HG03139 (cell line): ENCODE measurements at regions not wholly inside any gene's neighbourhood (a gene's known extent, or its start where the extent isn't known, plus 50 kb on each side); places are given as distances from the start of the nearest gene placed in this dataset.
"Not testable (repeated sequence)": the region's sequence is repeated elsewhere in the genome, so short reads cannot be mapped to it uniquely, and the experiment has no call there.

Experiments
- ATAC-seq: cut with Tn5 transposase; IDR thresholded peaks from one replicate; pipeline ENCODE4 v1.9.1; 2021; ENCODE audit not compliant: unreplicated experiment

- no peak for ATAC-seq
Observed at GRCh38 chr6:8982668-8983067, 547.3 kb upstream of the SLC35B3 start.

- ATAC-seq, result no peak
Observed at GRCh38 chr6:8973395-8973794, 538.0 kb upstream of the SLC35B3 start.

DNA sequence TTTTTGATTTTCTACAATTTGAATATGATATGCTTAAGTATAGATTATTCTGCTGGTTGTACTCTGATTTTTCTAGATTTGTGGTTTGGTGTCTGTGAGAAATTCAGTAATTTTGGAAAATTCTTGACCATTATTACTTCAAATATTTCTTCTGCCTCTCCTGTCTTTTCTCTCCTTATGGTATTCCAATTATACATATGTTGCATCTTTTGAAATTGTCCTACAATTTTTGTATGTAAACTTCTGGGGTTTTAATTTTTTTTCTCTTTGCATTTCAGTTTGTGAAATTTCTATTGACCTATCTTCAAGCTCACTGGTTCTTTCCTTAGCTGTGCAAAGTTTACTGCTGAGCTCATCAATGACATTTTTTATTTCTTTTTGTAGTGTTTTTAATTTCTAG, 534.4 kb upstream of the SLC35B3 start:
- ATAC-seq, result no peak

DNA sequence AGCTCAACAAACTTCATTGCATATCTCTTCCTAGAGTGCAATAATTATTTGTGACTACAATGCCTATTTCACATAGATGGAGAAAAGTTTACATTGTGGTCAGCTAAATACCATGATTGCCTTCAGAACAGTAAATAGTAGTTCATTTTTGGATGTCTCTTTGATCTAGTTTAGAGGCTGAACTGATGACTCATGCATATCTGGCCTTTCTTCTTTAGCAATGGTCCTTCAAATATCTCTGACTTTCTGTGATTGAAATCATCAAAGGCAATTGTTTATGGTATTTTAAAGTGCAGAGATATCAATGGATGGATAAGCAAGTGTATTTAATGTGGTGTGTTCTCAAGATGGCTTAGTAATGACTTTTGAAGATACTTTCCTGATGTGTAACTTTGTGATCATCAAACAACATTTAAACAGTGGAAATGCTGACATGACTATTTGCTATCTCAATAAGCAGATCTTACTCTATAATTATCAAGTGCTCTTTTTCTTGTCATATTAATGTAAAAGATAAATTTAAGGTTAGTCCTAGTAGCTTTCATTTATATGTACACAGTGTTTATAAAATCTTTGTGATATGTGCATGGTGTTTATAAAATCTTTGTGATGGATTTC, 523.7 kb upstream of the SLC35B3 start:
- ATAC-seq, result no peak

GRCh38 chr6:8953310-8953709, 518.0 kb upstream of the SLC35B3 start:
- no peak for ATAC-seq

GRCh38 chr6:8948733-8949132, 513.4 kb upstream of the SLC35B3 start:
- ATAC-seq, result no peak

GRCh38 chr6:8947900-8948299, 512.6 kb upstream of the SLC35B3 start:
- no peak for ATAC-seq

GRCh38 chr6:8944548-8944947, 509.2 kb upstream of the SLC35B3 start:
- no peak for ATAC-seq

DNA sequence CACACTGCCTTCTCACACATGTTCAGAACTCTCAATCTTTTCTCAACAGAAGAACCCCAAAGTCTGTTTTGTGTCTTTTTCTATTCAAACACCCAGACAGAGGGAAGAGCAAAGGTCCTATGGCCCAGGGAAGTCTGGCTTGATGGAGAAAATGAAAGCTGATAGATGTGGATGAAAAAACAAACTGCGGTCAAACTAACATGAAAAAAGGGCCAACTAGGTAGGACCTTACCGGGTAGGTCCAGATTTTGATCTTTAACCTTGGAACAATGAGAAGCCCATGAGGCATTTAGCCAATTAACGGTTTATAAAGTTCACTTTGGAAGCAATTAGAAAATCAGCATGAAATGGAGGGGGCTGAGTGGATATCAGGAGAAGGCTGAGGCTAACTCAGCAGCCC, 507.7 kb upstream of the SLC35B3 start:
- ATAC-seq, result no peak

GRCh38 chr6:8941577-8941976, 506.2 kb upstream of the SLC35B3 start:
- no peak for ATAC-seq

GRCh38 chr6:8940356-8940755, 505.0 kb upstream of the SLC35B3 start:
- no peak for ATAC-seq

- no peak for ATAC-seq
Observed at GRCh38 chr6:8939615-8940014, 504.3 kb upstream of the SLC35B3 start.

DNA sequence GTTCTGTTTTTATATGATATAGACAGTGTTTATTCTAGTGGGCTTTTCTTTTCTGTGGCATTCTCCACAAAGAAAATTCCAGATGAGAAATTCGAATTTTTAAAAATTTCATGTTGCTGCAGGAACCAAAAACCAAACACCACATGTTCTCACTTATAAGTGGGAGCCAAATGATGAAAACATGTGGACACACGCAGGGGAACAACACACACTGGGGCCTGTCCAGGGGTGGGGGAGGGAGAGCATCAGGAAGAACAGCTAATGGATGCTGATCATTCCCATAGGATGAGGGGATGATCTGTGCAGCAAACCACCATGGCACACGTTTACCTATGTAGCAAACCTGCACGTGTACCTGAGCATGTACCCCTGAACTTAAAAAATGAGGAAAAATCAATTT, 499.0 kb upstream of the SLC35B3 start:
- ATAC-seq, result no peak

DNA sequence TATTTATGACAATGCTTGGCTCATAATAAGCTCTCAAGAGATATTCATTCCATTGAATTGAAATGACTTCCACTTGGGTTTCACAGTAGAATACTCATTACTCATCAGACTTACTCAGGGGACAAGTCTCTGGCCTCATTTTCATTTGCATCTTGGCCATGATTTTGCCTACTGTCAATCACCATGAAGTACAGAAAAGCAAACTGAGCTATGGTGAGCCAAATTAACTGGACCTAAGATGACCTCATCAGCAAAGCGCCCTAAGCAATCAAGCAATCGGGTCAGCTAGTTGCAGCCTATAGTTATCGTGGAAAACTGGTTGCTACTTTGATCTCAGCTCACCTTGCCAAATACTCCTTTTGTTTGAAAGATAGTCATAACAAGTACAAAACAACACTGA, 494.7 kb upstream of the SLC35B3 start:
- ATAC-seq, result no peak

DNA sequence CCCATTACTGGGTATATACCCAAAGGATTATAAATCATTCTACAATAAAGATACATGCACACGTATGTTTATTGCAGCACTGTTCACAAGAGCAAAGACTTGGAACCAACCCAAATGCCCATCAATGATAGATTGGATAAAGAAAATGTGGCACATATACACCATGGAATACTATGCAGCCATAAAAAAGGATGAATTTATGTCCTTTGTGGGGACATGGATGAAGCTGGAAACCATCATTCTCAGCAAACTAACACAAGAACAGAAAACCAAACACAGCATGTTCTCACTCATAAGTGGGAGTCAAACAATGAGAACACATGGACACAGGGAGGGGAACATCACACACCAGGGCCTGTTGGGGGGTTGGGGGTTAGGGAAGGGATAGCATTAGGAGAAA, 484.9 kb upstream of the SLC35B3 start:
- ATAC-seq, result not testable (repeated sequence)

DNA sequence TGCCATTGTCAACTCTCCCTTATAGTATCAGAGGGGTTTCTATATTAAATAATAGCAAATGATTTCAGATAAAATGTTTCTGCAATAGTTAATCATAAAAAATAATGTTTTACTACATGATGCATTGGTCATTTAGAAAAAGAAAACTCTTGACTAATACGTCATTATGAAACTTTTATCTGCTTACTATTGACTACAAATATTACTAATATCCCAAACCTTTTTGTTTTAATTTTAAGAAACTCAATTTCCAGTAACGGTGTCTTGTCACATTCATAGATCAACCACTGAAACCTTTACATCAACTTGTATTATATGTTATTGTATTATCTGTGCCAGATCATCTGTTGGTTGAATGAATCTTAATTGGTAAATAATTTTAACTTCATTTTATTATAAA, 482.9 kb upstream of the SLC35B3 start:
- ATAC-seq, result no peak

DNA sequence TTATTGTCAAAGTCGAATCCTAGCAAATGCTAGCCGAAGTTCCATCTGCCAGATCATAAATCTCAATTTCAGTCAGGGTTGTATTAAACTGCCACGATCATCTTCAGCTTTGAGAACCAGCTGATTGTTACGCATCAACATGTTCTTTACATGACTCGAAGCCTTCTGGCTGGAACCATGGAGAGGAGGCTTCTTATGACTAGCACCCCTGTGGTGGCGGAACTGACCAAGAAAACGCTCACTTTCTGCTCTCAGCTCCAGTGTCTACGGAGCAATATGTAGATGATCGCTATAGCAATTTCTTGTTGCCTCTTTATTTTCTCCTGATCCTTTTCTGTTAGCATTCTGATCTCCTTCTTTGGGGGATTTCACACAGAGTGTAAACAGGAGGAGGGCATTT, 479.4 kb upstream of the SLC35B3 start:
- no peak for ATAC-seq

GRCh38 chr6:8908638-8909037, 473.3 kb upstream of the SLC35B3 start:
- ATAC-seq, result no peak

- no peak for ATAC-seq
Observed at GRCh38 chr6:8906699-8907098, 471.4 kb upstream of the SLC35B3 start.

- ATAC-seq, result no peak
Observed at GRCh38 chr6:8905757-8906156, 470.4 kb upstream of the SLC35B3 start.

- ATAC-seq, result no peak
Observed at GRCh38 chr6:8904754-8905153, 469.4 kb upstream of the SLC35B3 start.

- no peak for ATAC-seq
Observed at GRCh38 chr6:8900056-8900455, 464.7 kb upstream of the SLC35B3 start.

- ATAC-seq, result no peak
Observed at GRCh38 chr6:8889514-8889913, 454.2 kb upstream of the SLC35B3 start.

GRCh38 chr6:8888468-8888867, 453.1 kb upstream of the SLC35B3 start:
- no peak for ATAC-seq
